ENCODE measurements at regions not wholly inside any gene's neighbourhood (a gene's known extent, or its start where the extent isn't known, plus 50 kb on each side); places are given as distances from the start of the nearest gene placed in this dataset.
A peak's percentile ranks its signal among the peaks of the same experiment; 100 is the strongest.
"Not testable (repeated sequence)": the region's sequence is repeated elsewhere in the genome, so short reads cannot be mapped to it uniquely, and the experiment has no call there.

- H3K9me3 ChIP-seq (ENCODE audit: low read length); H3K4me3 ChIP-seq (replicated peaks in 1 of 3; ENCODE audit: insufficient read depth in 1 of 3, low read depth in 2 of 3, low read length in 3 of 3); H2AFZ ChIP-seq (ENCODE audit: low read length); H3K9ac ChIP-seq (ENCODE audit: insufficient read depth, low read depth, low read length); DNase-seq (ENCODE audit: low spot score); H3K4me2 ChIP-seq (ENCODE audit: low read depth, low read length); H4K20me1 ChIP-seq (ENCODE audit: insufficient read depth, low read length); H3K36me3 ChIP-seq (replicated peaks in 1 of 2; ENCODE audit: control insufficient read depth in 1 of 2, insufficient read depth in 2 of 2, low read length in 2 of 2); H3K27ac ChIP-seq (ENCODE audit: extremely low read length, insufficient read depth, low read length); intact Hi-C loops (cut with micrococcal nuclease; ENCODE audit: unreplicated experiment); H3K27me3 ChIP-seq (ENCODE audit: control insufficient read depth in 1 of 2, insufficient read depth in 2 of 2, low read length in 2 of 2); BruUV-seq (replicated peaks); FAIRE-seq; ATAC-seq; H3K79me2 ChIP-seq (ENCODE audit: insufficient read depth, low read length); H3K4me1 ChIP-seq (ENCODE audit: insufficient read depth, low read length); in situ Hi-C loops (cut with HindIII; ENCODE audit: extremely low pct_ligation_motif_present, low pct_unique_long_range_greater_than_20kb); POLR2A ChIA-PET; CTCF ChIA-PET (ENCODE audit: low intra/inter-chr PET ratio, low total read pairs); TF ChIP-seq FOXP1 (IDR thresholded peaks at IDR 0.05): not testable (repeated sequence)
- 24% methylated on average over 3 of the region's 3 CpGs for WGBS (ENCODE audit: low lambda C conversion rate)
- TF ChIP-seq PAXIP1 (CRISPR knock-in tag; conservative IDR thresholded peaks at IDR 0.05) (0 out of 2 replicates have a peak, but pooled peaks have one; percentile 18), FOXP1 (CRISPR knock-in tag; IDR thresholded peaks at IDR 0.05) (peak; percentile 73), ZNF441 (CRISPR knock-in tag; IDR thresholded peaks at IDR 0.05; ENCODE audit: borderline replicate concordance) (peak; percentile 59; the same call in 1 of the 2 replicates)
Observed at GRCh38 chr20:2227285-2227684, 68.5 kb upstream of the TGM3 start.

- ChIA-PET POLR2A (no interaction called here), CTCF (ENCODE audit: low intra/inter-chr PET ratio, low total read pairs) (no interaction called here)
- intact Hi-C loops (cut with micrococcal nuclease; ENCODE audit: unreplicated experiment) (no loop called here), in situ Hi-C loops (cut with HindIII; ENCODE audit: extremely low pct_ligation_motif_present, low pct_unique_long_range_greater_than_20kb) (no loop called here)
- H3K27ac ChIP-seq (ENCODE audit: extremely low read length, insufficient read depth, low read length) = no peak overlapping the region
- H4K20me1 ChIP-seq (ENCODE audit: insufficient read depth, low read length) = no peaks in the 10 kb centered on the region
- DNase-seq (ENCODE audit: low spot score) = no peak
- FAIRE-seq = no peak
- no peaks in the 10 kb centered on the region for H3K27me3 ChIP-seq (ENCODE audit: control insufficient read depth in 1 of 2, insufficient read depth in 2 of 2, low read length in 2 of 2)
- no peaks in the 10 kb centered on the region for H3K36me3 ChIP-seq (replicated peaks in 1 of 2; ENCODE audit: control insufficient read depth in 1 of 2, insufficient read depth in 2 of 2, low read length in 2 of 2)
- peaks cover 4% of the 10 kb centered on the region; the same call in 1 of the 2 replicates for H3K4me1 ChIP-seq (ENCODE audit: insufficient read depth, low read length)
- no peaks in the 10 kb centered on the region for H3K9me3 ChIP-seq (ENCODE audit: low read length)
- H3K9ac ChIP-seq (ENCODE audit: insufficient read depth, low read depth, low read length) = no peak overlapping the region
- H3K79me2 ChIP-seq (ENCODE audit: insufficient read depth, low read length) = no peaks in the 10 kb centered on the region
- no peak overlapping the region for H3K4me3 ChIP-seq (replicated peaks in 1 of 3; ENCODE audit: insufficient read depth in 1 of 3, low read depth in 2 of 3, low read length in 3 of 3)
- H3K4me2 ChIP-seq (ENCODE audit: low read depth, low read length) = no peak overlapping the region
- ATAC-seq = no peak
- no TSS peak for BruUV-seq (replicated peaks)
- 85% methylated on average over 2 of the region's 2 CpGs for WGBS (ENCODE audit: low lambda C conversion rate)
- no peak overlapping the region for H2AFZ ChIP-seq (ENCODE audit: low read length)
- TF ChIP-seq SKIL (CRISPR knock-in tag; IDR thresholded peaks at IDR 0.05; ENCODE audit: borderline replicate concordance) = no peak
- no peak for TF ChIP-seq SP1 (IDR thresholded peaks at IDR 0.05)
- TF ChIP-seq SP1 (CRISPR knock-in tag; IDR thresholded peaks at IDR 0.05) = no peak
- TF ChIP-seq SUZ12 (IDR thresholded peaks at IDR 0.05; ENCODE audit: low read depth, low read length) = no peak
- TF ChIP-seq ATRX (CRISPR knock-in tag; IDR thresholded peaks at IDR 0.05; ENCODE audit: borderline replicate concordance) = no peak
- TF ChIP-seq CREB1 (IDR thresholded peaks at IDR 0.05) = no peak
- TF ChIP-seq CREB1 (CRISPR knock-in tag; IDR thresholded peaks at IDR 0.05) = no peak
- TF ChIP-seq ZBTB14 (CRISPR knock-in tag; IDR thresholded peaks at IDR 0.05) = no peak
- no peak for TF ChIP-seq ZNF20 (CRISPR knock-in tag; IDR thresholded peaks at IDR 0.05)
- no peak for TF ChIP-seq ZNF431 (CRISPR knock-in tag; IDR thresholded peaks at IDR 0.05; ENCODE audit: borderline replicate concordance, low read depth)
- TF ChIP-seq STAG1 (CRISPR knock-in tag; IDR thresholded peaks at IDR 0.05) = no peak
Observed at GRCh38 chr20:2227861-2228260, 67.9 kb upstream of the TGM3 start.

Data from HepG2 (cell line).